ENCODE measurements at regions not wholly inside any gene's neighbourhood (a gene's known extent, or its start where the extent isn't known, plus 50 kb on each side); places are given as distances from the start of the nearest gene placed in this dataset.

DNA sequence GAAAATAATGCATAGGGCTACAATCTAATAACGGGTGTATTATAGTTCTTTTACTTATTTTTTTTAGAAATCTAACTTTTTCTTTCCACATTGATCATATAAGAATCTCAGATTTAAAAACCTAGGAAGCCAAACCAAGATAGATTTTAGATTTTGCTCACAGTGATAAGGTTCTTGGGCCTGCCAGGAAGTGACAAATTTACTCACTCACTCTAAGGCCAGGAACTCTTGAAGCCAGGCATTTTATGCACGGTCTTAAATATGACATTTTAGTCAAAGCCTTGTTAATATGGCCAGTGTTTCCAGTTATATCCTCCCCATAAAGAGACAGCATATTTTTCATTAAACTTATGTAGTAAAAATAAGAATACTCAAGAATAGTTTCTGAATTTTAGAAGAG lies 271.4 kb downstream of the SQOR start:
- ChIA-PET POLR2A (ENCODE audit: unreplicated experiment) (no interaction called here), CTCF (no interaction called here)
- Histone ChIP-seq H3K9ac (ENCODE audit: low read depth, low read length) (no peak overlapping the region), H3K27me3 (ENCODE audit: control insufficient read depth, insufficient read depth, low read length) (no peaks in the 10 kb centered on the region), H3K36me3 (ENCODE audit: control insufficient read depth, insufficient read depth, low read length) (no peaks in the 10 kb centered on the region), H3K79me1 (ENCODE audit: low read depth in 1 of 2, low read length in 2 of 2) (no peaks in the 10 kb centered on the region), H3K4me1 (ENCODE audit: control insufficient read depth, insufficient read depth, low read length) (no peaks in the 10 kb centered on the region), H2BK5ac (ENCODE audit: low read depth, low read length, poor library complexity, severe bottlenecking) (no peak overlapping the region), H3K4me3 (ENCODE audit: insufficient read depth, low read depth, low read length) (no peak overlapping the region), H4K5ac (ENCODE audit: low read depth, low read length) (no peak overlapping the region), H4K20me1 (ENCODE audit: insufficient read depth, low read length) (no peaks in the 10 kb centered on the region), H2BK15ac (ENCODE audit: low read depth, low read length) (no peak overlapping the region), H2BK120ac (ENCODE audit: low read depth, low read length) (no peak overlapping the region), H2AK9ac (replicated peaks; ENCODE audit: low read depth, low read length, poor library complexity) (no peak overlapping the region), H3K27ac (ENCODE audit: insufficient read depth, low read length) (no peak overlapping the region), H3K4me2 (ENCODE audit: low read depth, low read length) (no peak overlapping the region), H3K14ac (replicated peaks; ENCODE audit: low read depth, low read length) (no peak overlapping the region), H3K56ac (ENCODE audit: extremely low read depth, insufficient read depth, low read length) (no peak overlapping the region), H3K9me3 (ENCODE audit: control insufficient read depth, insufficient read depth, low read length) (no peaks in the 10 kb centered on the region), H2AK5ac (ENCODE audit: low read depth, low read length) (no peak overlapping the region), H3K4ac (ENCODE audit: low read depth, low read length) (no peak overlapping the region), H2AFZ (replicated peaks; ENCODE audit: low read length, poor library complexity) (no peak overlapping the region), H3K23ac (ENCODE audit: low read depth, low read length) (no peak overlapping the region), H3K18ac (ENCODE audit: low read depth, low read length) (no peak overlapping the region), H4K91ac (ENCODE audit: insufficient read depth, low read depth, low read length) (no peak overlapping the region), H2BK20ac (ENCODE audit: low read depth, low read length) (no peak overlapping the region), H3K9me1 (ENCODE audit: insufficient read depth, low read length) (no peaks in the 10 kb centered on the region), H4K8ac (ENCODE audit: low read depth in 2 of 2, low read length in 2 of 2) (no peak overlapping the region)
- TF ChIP-seq SMC3 (IDR thresholded peaks at IDR 0.05; ENCODE audit: low read depth, low read length) (no peak), NFE2L2 (IDR thresholded peaks at IDR 0.05; ENCODE audit: low read depth, low read length) (no peak), RFX5 (IDR thresholded peaks at IDR 0.05; ENCODE audit: low read depth, low read length) (no peak), BHLHE40 (IDR thresholded peaks at IDR 0.05; ENCODE audit: low read depth, low read length) (no peak), CEBPB (IDR thresholded peaks at IDR 0.05; ENCODE audit: low read depth, low read length) (no peak), MAZ (IDR thresholded peaks at IDR 0.05; ENCODE audit: borderline replicate concordance, low read depth, low read length) (no peak), RCOR1 (IDR thresholded peaks at IDR 0.05; ENCODE audit: insufficient replicate concordance, low read length) (no peak), FOS (IDR thresholded peaks at IDR 0.05; ENCODE audit: low read depth, low read length) (no peak), CHD1 (IDR thresholded peaks at IDR 0.05; ENCODE audit: low read depth, low read length) (no peak)
- TF ChIP-seq, protein P1, sequence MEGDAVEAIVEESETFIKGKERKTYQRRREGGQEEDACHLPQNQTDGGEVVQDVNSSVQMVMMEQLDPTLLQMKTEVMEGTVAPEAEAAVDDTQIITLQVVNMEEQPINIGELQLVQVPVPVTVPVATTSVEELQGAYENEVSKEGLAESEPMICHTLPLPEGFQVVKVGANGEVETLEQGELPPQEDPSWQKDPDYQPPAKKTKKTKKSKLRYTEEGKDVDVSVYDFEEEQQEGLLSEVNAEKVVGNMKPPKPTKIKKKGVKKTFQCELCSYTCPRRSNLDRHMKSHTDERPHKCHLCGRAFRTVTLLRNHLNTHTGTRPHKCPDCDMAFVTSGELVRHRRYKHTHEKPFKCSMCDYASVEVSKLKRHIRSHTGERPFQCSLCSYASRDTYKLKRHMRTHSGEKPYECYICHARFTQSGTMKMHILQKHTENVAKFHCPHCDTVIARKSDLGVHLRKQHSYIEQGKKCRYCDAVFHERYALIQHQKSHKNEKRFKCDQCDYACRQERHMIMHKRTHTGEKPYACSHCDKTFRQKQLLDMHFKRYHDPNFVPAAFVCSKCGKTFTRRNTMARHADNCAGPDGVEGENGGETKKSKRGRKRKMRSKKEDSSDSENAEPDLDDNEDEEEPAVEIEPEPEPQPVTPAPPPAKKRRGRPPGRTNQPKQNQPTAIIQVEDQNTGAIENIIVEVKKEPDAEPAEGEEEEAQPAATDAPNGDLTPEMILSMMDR (conservative IDR thresholded peaks at IDR 0.05; ENCODE audit: low read depth, low read length), result no peak
- no TSS peak for BruUV-seq (replicated peaks)
- dilution Hi-C loops (cut with HindIII; ENCODE audit: low sequenced_read_pairs, unreplicated experiment), result no loop called here
- no peak for ATAC-seq (ENCODE audit: low read depth)
- no peak for DNase-seq
- intact Hi-C loops (cut with micrococcal nuclease), result no loop called here
- in situ Hi-C loops (cut with MboI; ENCODE audit: low sequenced_read_pairs), result no loop called here
- WGBS, 2 experiments (ENCODE audit: extremely low coverage in 2 of 2, insufficient read length in 1 of 2), result no CpG with 5 or more reads among the region's 2 CpGs

Data from IMR-90 (cell line).